ENCODE measurements at regions not wholly inside any gene's neighbourhood (a gene's known extent, or its start where the extent isn't known, plus 50 kb on each side); places are given as distances from the start of the nearest gene placed in this dataset.

DNA sequence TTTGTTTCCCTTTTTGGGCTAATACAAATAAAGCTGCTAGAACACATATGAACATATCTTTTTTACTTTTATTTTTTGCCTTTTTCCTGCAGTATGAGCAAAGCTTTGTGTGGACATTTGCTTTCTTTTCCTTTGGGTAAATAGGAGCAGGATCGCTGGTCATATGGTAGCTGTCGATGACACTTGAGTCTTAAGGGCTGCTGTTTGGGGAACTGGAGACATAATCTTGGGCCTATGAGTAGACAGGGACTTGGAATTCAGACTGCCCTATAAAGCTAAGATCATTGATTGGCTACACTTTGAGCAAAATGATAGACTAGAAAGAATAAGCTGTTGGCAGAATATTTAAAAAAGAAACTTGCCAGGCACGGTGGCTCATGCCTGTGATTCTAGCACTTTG, 60.9 kb upstream of the ABL1 start:
- no peaks in the 10 kb centered on the region for H3K27me3 ChIP-seq
- H3K4me1 ChIP-seq = peaks cover 10 to 11% of the 10 kb centered on the region in 2 donors
- DNase-seq = no peak
- WGBS, 2 donors = 48 to 50% methylated on average over 3 of the region's 3 CpGs
- no peak overlapping the region for H3K4me3 ChIP-seq (replicated peaks in 1 of 3)
- no peaks in the 10 kb centered on the region for H3K9me3 ChIP-seq
- peak overlapping the region in 1 of 3 donors; percentile 60 for H3K27ac ChIP-seq
- TF ChIP-seq POLR2A (IDR thresholded peaks at IDR 0.05) = no peak
- intact Hi-C loops (cut with DNase I) = loop anchor here (5.0 kb wide), 1 partner anchor 88 kb away; no protein-coding TSS in a partner anchor
- no peaks in the 10 kb centered on the region for H3K36me3 ChIP-seq

DNA sequence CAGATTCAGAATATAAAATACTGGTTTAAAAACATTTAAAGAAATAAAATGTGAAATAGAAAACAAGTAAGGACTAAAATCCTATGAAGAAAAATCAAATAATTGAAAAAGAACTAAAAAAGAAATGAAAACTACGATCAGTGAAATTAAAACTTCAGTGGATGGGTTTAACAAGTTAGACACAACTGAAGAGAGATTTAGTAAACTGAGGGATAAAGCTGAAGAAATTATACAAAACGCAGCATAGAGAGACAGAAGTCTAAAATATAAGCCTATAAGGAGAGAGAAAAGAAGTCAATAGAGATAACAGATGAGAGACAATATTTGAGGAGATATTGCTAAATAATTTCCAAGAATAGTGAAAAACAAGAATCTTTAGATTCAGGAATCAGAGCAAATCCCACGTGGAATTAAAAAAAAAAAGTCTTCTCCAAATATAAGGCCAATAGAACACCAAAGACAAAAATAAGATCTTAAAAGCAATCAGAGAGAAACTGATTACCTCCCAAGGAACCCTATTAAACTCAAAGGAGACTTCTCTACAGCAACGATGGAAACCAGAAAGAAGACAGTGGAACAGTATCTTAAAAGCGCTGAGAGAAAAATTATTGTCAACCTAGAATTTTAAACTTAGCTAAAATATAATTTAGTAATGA, 59.6 kb upstream of the ABL1 start:
- WGBS, 2 donors = 95 to 96% methylated on average over 5 of the region's 5 CpGs
- H3K9me3 ChIP-seq = no peaks in the 10 kb centered on the region
- H3K4me1 ChIP-seq = peaks cover 15 to 22% of the 10 kb centered on the region in 2 donors
- DNase-seq = no peak
- TF ChIP-seq, protein P1, sequence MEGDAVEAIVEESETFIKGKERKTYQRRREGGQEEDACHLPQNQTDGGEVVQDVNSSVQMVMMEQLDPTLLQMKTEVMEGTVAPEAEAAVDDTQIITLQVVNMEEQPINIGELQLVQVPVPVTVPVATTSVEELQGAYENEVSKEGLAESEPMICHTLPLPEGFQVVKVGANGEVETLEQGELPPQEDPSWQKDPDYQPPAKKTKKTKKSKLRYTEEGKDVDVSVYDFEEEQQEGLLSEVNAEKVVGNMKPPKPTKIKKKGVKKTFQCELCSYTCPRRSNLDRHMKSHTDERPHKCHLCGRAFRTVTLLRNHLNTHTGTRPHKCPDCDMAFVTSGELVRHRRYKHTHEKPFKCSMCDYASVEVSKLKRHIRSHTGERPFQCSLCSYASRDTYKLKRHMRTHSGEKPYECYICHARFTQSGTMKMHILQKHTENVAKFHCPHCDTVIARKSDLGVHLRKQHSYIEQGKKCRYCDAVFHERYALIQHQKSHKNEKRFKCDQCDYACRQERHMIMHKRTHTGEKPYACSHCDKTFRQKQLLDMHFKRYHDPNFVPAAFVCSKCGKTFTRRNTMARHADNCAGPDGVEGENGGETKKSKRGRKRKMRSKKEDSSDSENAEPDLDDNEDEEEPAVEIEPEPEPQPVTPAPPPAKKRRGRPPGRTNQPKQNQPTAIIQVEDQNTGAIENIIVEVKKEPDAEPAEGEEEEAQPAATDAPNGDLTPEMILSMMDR (IDR thresholded peaks at IDR 0.05) = no peak
- no peaks in the 10 kb centered on the region for H3K36me3 ChIP-seq
- no peak overlapping the region for H3K4me3 ChIP-seq (replicated peaks in 1 of 3)
- no peak overlapping the region for H3K27ac ChIP-seq
- intact Hi-C loops (cut with DNase I) = no loop called here
- no peaks in the 10 kb centered on the region for H3K27me3 ChIP-seq

DNA sequence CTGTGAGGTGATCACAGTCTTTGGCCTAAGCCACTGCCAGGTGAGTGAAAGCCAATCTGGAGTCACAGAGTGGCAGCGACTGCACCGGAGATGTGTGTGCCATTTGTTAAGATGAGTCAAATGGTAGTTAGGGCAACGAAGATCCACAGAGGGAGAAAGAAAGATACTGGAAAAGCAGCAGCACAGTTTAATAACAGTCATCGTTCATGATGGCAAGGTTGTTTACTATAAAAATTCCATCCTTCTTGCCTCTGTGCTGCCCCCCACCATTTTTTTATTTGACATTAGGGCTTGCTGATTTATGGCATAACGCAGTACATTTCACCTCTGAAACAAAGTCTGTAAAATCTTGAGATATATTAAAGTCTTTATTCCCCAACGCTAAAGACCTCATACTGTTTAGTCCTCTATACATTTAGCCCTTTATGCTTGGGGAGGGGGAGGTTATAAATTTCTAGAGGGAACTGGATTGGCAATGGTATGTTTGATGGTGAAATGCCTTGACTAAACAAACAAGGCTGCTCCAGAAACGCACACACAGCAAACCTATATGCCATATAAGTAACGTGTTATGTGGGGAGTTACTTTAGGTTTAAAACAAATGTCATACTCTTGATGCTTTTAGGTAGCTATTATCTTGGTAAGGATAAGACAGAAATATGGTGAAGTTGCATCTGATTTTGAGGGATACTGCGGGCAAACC, 55.8 kb upstream of the ABL1 start:
- H3K27ac ChIP-seq = peak overlapping the region in 2 of 3 donors; percentile 92 to 95
- peaks cover 31 to 45% of the 10 kb centered on the region in 2 donors for H3K4me1 ChIP-seq
- WGBS, 2 donors = 85 to 90% methylated on average over 9 of the region's 9 CpGs
- TF ChIP-seq POLR2A (IDR thresholded peaks at IDR 0.05) = no peak
- TF ChIP-seq, protein P1 (IDR thresholded peaks at IDR 0.05) = no peak
- H3K36me3 ChIP-seq = no peaks in the 10 kb centered on the region
- intact Hi-C loops (cut with DNase I) = no loop called here
- H3K27me3 ChIP-seq = no peaks in the 10 kb centered on the region
- no peak overlapping the region for H3K4me3 ChIP-seq (replicated peaks in 1 of 3)
- no peaks in the 10 kb centered on the region for H3K9me3 ChIP-seq
- DNase-seq = no peak

DNA sequence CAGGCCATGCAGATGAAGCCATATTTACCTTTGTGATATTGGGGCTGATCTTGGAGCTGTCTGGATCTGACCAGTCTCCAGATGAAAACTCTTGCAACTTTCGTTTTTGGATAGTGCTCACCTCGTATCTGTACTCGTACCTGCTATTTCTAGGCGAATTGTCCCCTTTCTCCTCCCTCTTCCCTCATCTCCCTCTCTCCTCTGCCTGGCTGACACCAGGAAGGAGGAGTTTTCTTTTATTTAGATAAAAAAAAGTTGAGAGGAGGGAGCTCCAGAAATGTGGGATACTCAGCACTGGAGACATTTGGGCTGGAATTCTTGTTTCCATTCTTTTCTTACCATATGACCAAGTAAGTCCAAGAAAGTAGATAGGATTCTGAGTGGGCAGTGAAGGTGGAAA, 54.6 kb upstream of the ABL1 start:
- TF ChIP-seq, protein P1 (IDR thresholded peaks at IDR 0.05) = no peak
- no peak for TF ChIP-seq POLR2A (IDR thresholded peaks at IDR 0.05)
- Histone ChIP-seq H3K27ac (peak overlapping the region; percentile 75 to 95 (median 92)), H3K36me3 (no peaks in the 10 kb centered on the region), H3K4me1 (peaks cover 30 to 51% of the 10 kb centered on the region in 2 donors), H3K27me3 (no peaks in the 10 kb centered on the region), H3K9me3 (no peaks in the 10 kb centered on the region), H3K4me3 (replicated peaks in 1 of 3) (peak overlapping the region in 1 of 3 donors; percentile 1)
- 54 to 55% methylated on average over 4 of the region's 4 CpGs for WGBS, 2 donors
- intact Hi-C loops (cut with DNase I) = no loop called here
- no peak for DNase-seq

DNA sequence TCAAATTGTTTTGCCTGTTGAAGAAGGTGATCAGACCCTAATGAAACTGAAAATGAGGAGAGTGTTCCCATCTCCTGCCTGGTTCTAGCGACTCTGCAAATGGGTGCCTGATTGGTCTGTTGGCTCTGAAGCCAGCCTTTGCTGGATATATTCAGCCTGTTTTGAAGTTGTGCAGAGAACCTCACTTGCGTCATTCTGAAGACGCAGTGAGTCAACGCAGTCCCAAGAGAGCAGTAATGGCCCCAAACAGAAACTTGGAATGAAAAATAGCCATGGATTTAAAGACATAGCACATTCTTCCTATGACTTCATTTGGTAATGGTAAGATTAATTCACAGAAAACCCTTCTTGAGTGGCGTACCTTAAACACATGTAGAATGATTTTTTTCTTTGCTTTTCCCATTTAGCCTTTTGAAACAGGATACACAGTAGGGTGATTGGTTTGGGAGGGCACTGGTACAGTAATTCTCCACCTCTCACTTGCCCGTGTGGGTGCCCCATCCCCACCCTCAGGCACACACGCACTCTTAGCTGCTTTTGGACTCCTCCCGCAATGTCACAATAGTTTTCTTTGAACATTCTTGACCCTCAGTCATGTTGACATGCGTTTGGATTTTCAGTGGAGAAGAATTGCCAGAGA, 54.1 kb upstream of the ABL1 start:
- peak; percentile 60 to 61 for DNase-seq
- peak overlapping the region; percentile 75 to 95 (median 92) for H3K27ac ChIP-seq
- peak in 1 of 2 donors; percentile 68 for TF ChIP-seq POLR2A (IDR thresholded peaks at IDR 0.05)
- TF ChIP-seq, protein P1 (IDR thresholded peaks at IDR 0.05) = no peak
- peaks cover 30 to 53% of the 10 kb centered on the region in 2 donors for H3K4me1 ChIP-seq
- peak overlapping the region in 1 of 3 donors; percentile 1 for H3K4me3 ChIP-seq (replicated peaks in 1 of 3)
- 17 to 18% methylated on average over 9 of the region's 9 CpGs for WGBS, 2 donors
- intact Hi-C loops (cut with DNase I) = no loop called here
- no peaks in the 10 kb centered on the region for H3K27me3 ChIP-seq
- H3K9me3 ChIP-seq = no peaks in the 10 kb centered on the region
- H3K36me3 ChIP-seq = no peaks in the 10 kb centered on the region

All from thyroid gland (tissue), 4 donors.